SK-N-SH (cell line): ENCODE measurements at regions not wholly inside any gene's neighbourhood (a gene's known extent, or its start where the extent isn't known, plus 50 kb on each side); places are given as distances from the start of the nearest gene placed in this dataset.

Experiments used
- CTCF ChIA-PET: fragments of 300-600, 350-600 bp; formaldehyde crosslinking; extraction: SDS; loops from one replicate; lab custom pipeline; 2021; lab: Yijun Ruan, JAX
- POLR2A ChIA-PET: fragments of 350-600 bp; sonication (Branson Sonifier 250); formaldehyde crosslinking; extraction: SDS; loops from one replicate; lab custom pipeline; 2020; ENCODE audit warnings: antibody characterized with exemption, inconsistent platforms; lab: Yijun Ruan, JAX
- DNase-seq: peaks from one replicate; pipeline ENCODE4 v3.0.0; 2012
- H2AFZ ChIP-seq: fragments of 200-600 bp; sonication (generic); 2 replicates; pipeline ENCODE4 v1.8.1; 2016; ENCODE audit warnings: antibody characterized with exemption, mild to moderate bottlenecking, low read depth
- H3F3A ChIP-seq: fragments of 200-600 bp; sonication (generic); replicated peaks from 2 replicates; pipeline ENCODE3; 2016; ENCODE audit warnings: antibody characterized with exemption, mild to moderate bottlenecking; ENCODE audit not compliant: insufficient read depth
- H3K27ac ChIP-seq, 2 experiments: fragments of 200-500 bp in 1 of 2; fragments of 200-600 bp in 1 of 2; sonication (Bioruptor generic) in 1 of 2; sonication (generic), shearing (Covaris generic) in 1 of 2; 2 replicates each; pipeline versions ENCODE4 v1.5.1 to v1.6.1; 2014 to 2016; ENCODE audit warnings: low read depth in 2 of 2, inconsistent platforms in 1 of 2, low read length in 1 of 2, mild to moderate bottlenecking in 1 of 2, mixed read lengths in 1 of 2
- H3K27me3 ChIP-seq: fragments of 200-600 bp; sonication (generic), shearing (Covaris generic); 2 replicates; pipeline ENCODE4 v1.6.1; 2016; ENCODE audit warnings: mixed run types; ENCODE audit not compliant: insufficient read depth
- H3K36me3 ChIP-seq, 2 experiments: fragments of 200-500 bp in 1 of 2; fragments of 200-600 bp in 1 of 2; sonication (Bioruptor generic) in 1 of 2; sonication (generic) in 1 of 2; replicated peaks in 1 of 2; 2 replicates each; pipeline versions ENCODE3 to v1.5.1; 2014 to 2016; ENCODE audit warnings: low read length in 1 of 2, mild to moderate bottlenecking in 1 of 2; ENCODE audit not compliant: insufficient read depth in 2 of 2, control insufficient read depth in 1 of 2
- H3K4me1 ChIP-seq, 2 experiments: fragments of 200-500 bp in 1 of 2; fragments of 200-600 bp in 1 of 2; sonication (Bioruptor generic) in 1 of 2; sonication (generic), shearing (Covaris generic) in 1 of 2; 2 replicates each; pipeline versions ENCODE4 v1.5.1 to v1.6.1; 2014 to 2016; ENCODE audit warnings: low read depth in 1 of 2, low read length in 1 of 2, mixed run types in 1 of 2; ENCODE audit not compliant: insufficient read depth in 2 of 2, control insufficient read depth in 1 of 2
- H3K4me2 ChIP-seq: fragments of 200-600 bp; sonication (generic), shearing (Covaris generic); 2 replicates; pipeline ENCODE4 v1.6.1; 2017; ENCODE audit warnings: mixed run types
- H3K4me3 ChIP-seq, 2 experiments: fragments of 200-500 bp in 1 of 2; fragments of 200-600 bp in 1 of 2; sonication (Bioruptor generic) in 1 of 2; sonication (generic), shearing (Covaris generic) in 1 of 2; 2 replicates each; pipeline versions ENCODE4 v1.5.1 to v1.8.1; 2014 to 2016; ENCODE audit warnings: low read depth in 2 of 2, inconsistent platforms in 1 of 2, low read length in 1 of 2, mild to moderate bottlenecking in 1 of 2, mixed read lengths in 1 of 2, moderate library complexity in 1 of 2
- H3K79me2 ChIP-seq: fragments of 200-600 bp; sonication (generic); 2 replicates; pipeline ENCODE4 v1.8.1; 2017; ENCODE audit warnings: mild to moderate bottlenecking; ENCODE audit not compliant: insufficient read depth
- H3K9ac ChIP-seq: fragments of 200-600 bp; sonication (generic); 2 replicates; pipeline ENCODE4 v1.6.1; 2017; ENCODE audit warnings: mixed run types
- H3K9me2 ChIP-seq: fragments of 200-600 bp; sonication (generic); 2 replicates; pipeline ENCODE4 v1.6.1; 2017; ENCODE audit warnings: mixed run types
- H3K9me3 ChIP-seq: fragments of 200-600 bp; sonication (generic); 2 replicates; pipeline ENCODE4 v1.6.1; 2017; ENCODE audit warnings: mixed run types, mild to moderate bottlenecking, moderate library complexity
- H4K20me1 ChIP-seq: fragments of 200-600 bp; sonication (generic); 2 replicates; pipeline ENCODE4 v1.6.1; 2017; ENCODE audit warnings: mild to moderate bottlenecking, mixed run types; ENCODE audit not compliant: insufficient read depth
- ELF1 ChIP-seq: IDR thresholded peaks from 2 replicates; pipeline ENCODE4 v1.4.0; 2012
- EP300 ChIP-seq, 2 experiments: IDR thresholded peaks; 2 replicates each; pipeline versions ENCODE4 v1.4.0 to v1.6.1; 2012; ENCODE audit warnings: borderline replicate concordance in 1 of 2, low read depth in 1 of 2, low read length in 1 of 2
- EZH2phosphoT487 ChIP-seq: fragments of 200-600 bp; sonication (generic); IDR thresholded peaks from 2 replicates; pipeline ENCODE4 v1.6.1; 2017; ENCODE audit warnings: low read depth, mixed run types, mild to moderate bottlenecking, antibody characterized with exemption, moderate library complexity, borderline replicate concordance
- FOSL2 ChIP-seq: IDR thresholded peaks from 2 replicates; pipeline ENCODE4 v1.4.0; 2012; ENCODE audit warnings: low read depth, mild to moderate bottlenecking, moderate library complexity, borderline replicate concordance
- FOXJ3 ChIP-seq: sonication (generic); formaldehyde crosslinking; IDR thresholded peaks from 2 replicates; pipeline ENCODE4 v1.5.1; 2020; ENCODE audit warnings: mild to moderate bottlenecking, missing genetic modification reagents
- FOXM1 ChIP-seq: IDR thresholded peaks from 2 replicates; pipeline ENCODE4 v1.4.0; 2012; ENCODE audit warnings: low read depth, mild to moderate bottlenecking
- GABPA ChIP-seq: IDR thresholded peaks from 2 replicates; pipeline ENCODE4 v1.4.0; 2012; ENCODE audit warnings: low read depth, mild to moderate bottlenecking
- JUND ChIP-seq: IDR thresholded peaks from 2 replicates; pipeline ENCODE4 v1.4.0; 2012
- MEF2A ChIP-seq: IDR thresholded peaks from 2 replicates; pipeline ENCODE4 v1.4.0; 2012; ENCODE audit warnings: low read depth, borderline replicate concordance
- MXI1 ChIP-seq: IDR thresholded peaks from 2 replicates; pipeline ENCODE4 v1.6.1; 2012; ENCODE audit warnings: mild to moderate bottlenecking, low read depth, low read length, improper control_type of control experiment
- NFIC ChIP-seq: IDR thresholded peaks from 2 replicates; pipeline ENCODE4 v1.4.0; 2012; ENCODE audit warnings: borderline replicate concordance
- NRF1 ChIP-seq: IDR thresholded peaks from 2 replicates; pipeline ENCODE4 v1.6.1; 2012; ENCODE audit warnings: low read depth, mild to moderate bottlenecking, low read length
- POLR2AphosphoS5 ChIP-seq: IDR thresholded peaks from 2 replicates; pipeline ENCODE4 v1.6.1; 2012; ENCODE audit warnings: low read depth, low read length
- RAD21 ChIP-seq: IDR thresholded peaks from 2 replicates; pipeline ENCODE4 v1.6.1; 2012; ENCODE audit warnings: mild to moderate bottlenecking, low read length
- RCOR1 ChIP-seq: fragments of 150-350 bp; IDR thresholded peaks from 2 replicates; pipeline ENCODE4 v1.6.1; 2017; ENCODE audit warnings: antibody characterized with exemption, low read length
- RFX5 ChIP-seq: IDR thresholded peaks from 2 replicates; pipeline ENCODE4 v1.6.1; 2012; ENCODE audit warnings: mild to moderate bottlenecking, improper control_type of control experiment, low read length
- RXRA ChIP-seq: IDR thresholded peaks from 2 replicates; pipeline ENCODE4 v1.4.0; 2012; ENCODE audit warnings: low read depth, mild to moderate bottlenecking, borderline replicate concordance
- SIN3A ChIP-seq: IDR thresholded peaks from 2 replicates; pipeline ENCODE4 v1.6.1; 2012; ENCODE audit warnings: low read depth, mild to moderate bottlenecking, low read length, moderate library complexity, borderline replicate concordance
- SMC3 ChIP-seq: IDR thresholded peaks from 2 replicates; pipeline ENCODE4 v1.6.1; 2012; ENCODE audit warnings: low read depth, low read length, improper control_type of control experiment
- TAF1 ChIP-seq: IDR thresholded peaks from 2 replicates; pipeline ENCODE4 v1.6.1; 2012; ENCODE audit warnings: low read depth, mild to moderate bottlenecking, low read length, moderate library complexity, borderline replicate concordance
- TCF12 ChIP-seq: IDR thresholded peaks from 2 replicates; pipeline ENCODE4 v1.4.0; 2012
- YY1 ChIP-seq: IDR thresholded peaks from 2 replicates; pipeline ENCODE4 v1.4.0; 2012; ENCODE audit warnings: low read depth, mild to moderate bottlenecking
- WGBS: methylation state at CpG from one replicate; pipeline ENCODE4 v1.1.6; 2017; ENCODE audit warnings: low lambda C conversion rate; 5-methylcytosine and 5-hydroxymethylcytosine counted together
- TF ChIP-seq, protein P1 (sequence below): fragments of 150-350 bp; IDR thresholded peaks from 2 replicates; pipeline ENCODE4 v1.6.1; 2016; ENCODE audit warnings: mild to moderate bottlenecking, low read depth, low read length
- TF ChIP-seq, protein P2 (sequence below): IDR thresholded peaks from 2 replicates; pipeline ENCODE4 v1.6.1; 2012; ENCODE audit warnings: mild to moderate bottlenecking, low read depth, low read length, moderate library complexity
- TF ChIP-seq, protein P3 (sequence below): IDR thresholded peaks from 2 replicates; pipeline ENCODE4; 2012
- TF ChIP-seq, protein P4 (sequence below): IDR thresholded peaks from 2 replicates; pipeline ENCODE4 v1.4.0; 2012; ENCODE audit warnings: low read depth
- TF ChIP-seq, protein P5 (sequence below): fragments of 200-600 bp; sonication (generic); IDR thresholded peaks from 2 replicates; pipeline ENCODE4 v1.6.1; 2017; ENCODE audit warnings: antibody characterized with exemption, mild to moderate bottlenecking, moderate library complexity

DNA sequence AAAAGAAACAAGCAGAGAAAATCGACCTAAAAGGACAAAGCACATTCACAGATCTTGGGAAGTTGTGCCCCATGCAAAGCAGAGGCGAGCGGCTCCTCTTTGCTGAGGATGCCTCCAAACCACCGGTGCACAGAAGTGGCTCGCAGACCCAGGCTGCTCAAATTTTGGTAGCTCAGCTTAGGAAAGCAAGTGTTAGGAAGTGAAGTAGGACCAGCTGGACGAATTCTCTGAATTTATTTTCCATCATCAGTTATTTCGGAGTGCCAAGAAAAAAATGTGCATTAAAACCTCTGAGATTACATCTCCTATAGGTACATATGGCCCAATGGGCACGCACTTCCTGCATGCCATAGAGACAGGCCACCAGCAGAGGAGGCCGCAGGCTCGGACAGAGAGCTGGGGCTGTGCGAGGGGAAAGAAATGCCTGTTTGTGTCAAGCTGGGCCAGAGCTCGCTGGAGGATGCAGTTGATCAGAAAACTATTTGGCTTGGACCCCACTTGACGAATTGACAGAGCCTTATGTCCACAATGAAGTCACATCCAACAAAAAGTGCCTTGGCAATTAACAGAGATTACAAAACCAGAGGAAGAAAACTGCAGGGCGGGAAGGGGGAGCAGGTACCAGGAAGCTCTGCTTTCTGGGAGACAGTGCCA lies 122.3 kb upstream of the LYZL2 start:
- H3K4me2 ChIP-seq: no peak overlapping the region
- H3F3A ChIP-seq: no peaks in the 10 kb centered on the region
- WGBS: 54% methylated on average over 14 of the region's 14 CpGs
- H3K9me2 ChIP-seq: no peaks in the 10 kb centered on the region
- peak overlapping the region in 1 of 2 experiments; percentile 64; a peak in 2 of 4 replicates for H3K27ac ChIP-seq
- POLR2A ChIA-PET: no interaction called here
- H3K9me3 ChIP-seq: no peaks in the 10 kb centered on the region
- H3K9ac ChIP-seq: no peak overlapping the region
- CTCF ChIA-PET: interaction anchor here (0.6 to 2.6 kb wide), 28 partner anchors 9 to 1110 kb away, joined by 3 to 14 read pairs (median 4); partner anchors contain the start of genes ZEB1 and ZNF438
- no peaks in the 10 kb centered on the region for H3K79me2 ChIP-seq
- peak; percentile 67 for DNase-seq
- no peaks in the 10 kb centered on the region for H3K27me3 ChIP-seq
- H3K4me3 ChIP-seq: no peak overlapping the region; a peak in 1 of 4 replicates
- peaks cover 0 to 30% of the 10 kb centered on the region in 2 experiments; a peak in 1 of 4 replicates for H3K4me1 ChIP-seq
- no peaks in the 10 kb centered on the region for H4K20me1 ChIP-seq
- no peaks in the 10 kb centered on the region for H3K36me3 ChIP-seq
- H2AFZ ChIP-seq: no peak overlapping the region; the same call in 1 of the 2 replicates
- TF ChIP-seq, protein P1, sequence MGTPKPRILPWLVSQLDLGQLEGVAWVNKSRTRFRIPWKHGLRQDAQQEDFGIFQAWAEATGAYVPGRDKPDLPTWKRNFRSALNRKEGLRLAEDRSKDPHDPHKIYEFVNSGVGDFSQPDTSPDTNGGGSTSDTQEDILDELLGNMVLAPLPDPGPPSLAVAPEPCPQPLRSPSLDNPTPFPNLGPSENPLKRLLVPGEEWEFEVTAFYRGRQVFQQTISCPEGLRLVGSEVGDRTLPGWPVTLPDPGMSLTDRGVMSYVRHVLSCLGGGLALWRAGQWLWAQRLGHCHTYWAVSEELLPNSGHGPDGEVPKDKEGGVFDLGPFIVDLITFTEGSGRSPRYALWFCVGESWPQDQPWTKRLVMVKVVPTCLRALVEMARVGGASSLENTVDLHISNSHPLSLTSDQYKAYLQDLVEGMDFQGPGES: no peak
- TF ChIP-seq RCOR1 (no peak), JUND (no peak), FOXJ3 (CRISPR knock-in tag) (no peak), RFX5 (no peak), GABPA (no peak), RXRA (no peak), NRF1 (no peak), FOSL2 (no peak), EZH2phosphoT487 (no peak), FOXM1 (no peak), MXI1 (no peak), NFIC (no peak), TCF12 (no peak), SIN3A (no peak), RAD21 (peak; percentile 86), POLR2AphosphoS5 (no peak), TAF1 (no peak), EP300 (IDR thresholded peaks at IDR 0.05; ENCODE audit: borderline replicate concordance in 1 of 2, low read depth in 1 of 2, low read length in 1 of 2) (no peak), MEF2A (no peak), ELF1 (peak; percentile 74; the same call in 1 of the 2 replicates), YY1 (no peak), SMC3 (peak; percentile 74)
- TF ChIP-seq, protein P2, sequence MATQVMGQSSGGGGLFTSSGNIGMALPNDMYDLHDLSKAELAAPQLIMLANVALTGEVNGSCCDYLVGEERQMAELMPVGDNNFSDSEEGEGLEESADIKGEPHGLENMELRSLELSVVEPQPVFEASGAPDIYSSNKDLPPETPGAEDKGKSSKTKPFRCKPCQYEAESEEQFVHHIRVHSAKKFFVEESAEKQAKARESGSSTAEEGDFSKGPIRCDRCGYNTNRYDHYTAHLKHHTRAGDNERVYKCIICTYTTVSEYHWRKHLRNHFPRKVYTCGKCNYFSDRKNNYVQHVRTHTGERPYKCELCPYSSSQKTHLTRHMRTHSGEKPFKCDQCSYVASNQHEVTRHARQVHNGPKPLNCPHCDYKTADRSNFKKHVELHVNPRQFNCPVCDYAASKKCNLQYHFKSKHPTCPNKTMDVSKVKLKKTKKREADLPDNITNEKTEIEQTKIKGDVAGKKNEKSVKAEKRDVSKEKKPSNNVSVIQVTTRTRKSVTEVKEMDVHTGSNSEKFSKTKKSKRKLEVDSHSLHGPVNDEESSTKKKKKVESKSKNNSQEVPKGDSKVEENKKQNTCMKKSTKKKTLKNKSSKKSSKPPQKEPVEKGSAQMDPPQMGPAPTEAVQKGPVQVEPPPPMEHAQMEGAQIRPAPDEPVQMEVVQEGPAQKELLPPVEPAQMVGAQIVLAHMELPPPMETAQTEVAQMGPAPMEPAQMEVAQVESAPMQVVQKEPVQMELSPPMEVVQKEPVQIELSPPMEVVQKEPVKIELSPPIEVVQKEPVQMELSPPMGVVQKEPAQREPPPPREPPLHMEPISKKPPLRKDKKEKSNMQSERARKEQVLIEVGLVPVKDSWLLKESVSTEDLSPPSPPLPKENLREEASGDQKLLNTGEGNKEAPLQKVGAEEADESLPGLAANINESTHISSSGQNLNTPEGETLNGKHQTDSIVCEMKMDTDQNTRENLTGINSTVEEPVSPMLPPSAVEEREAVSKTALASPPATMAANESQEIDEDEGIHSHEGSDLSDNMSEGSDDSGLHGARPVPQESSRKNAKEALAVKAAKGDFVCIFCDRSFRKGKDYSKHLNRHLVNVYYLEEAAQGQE: no peak
- TF ChIP-seq, protein P3, sequence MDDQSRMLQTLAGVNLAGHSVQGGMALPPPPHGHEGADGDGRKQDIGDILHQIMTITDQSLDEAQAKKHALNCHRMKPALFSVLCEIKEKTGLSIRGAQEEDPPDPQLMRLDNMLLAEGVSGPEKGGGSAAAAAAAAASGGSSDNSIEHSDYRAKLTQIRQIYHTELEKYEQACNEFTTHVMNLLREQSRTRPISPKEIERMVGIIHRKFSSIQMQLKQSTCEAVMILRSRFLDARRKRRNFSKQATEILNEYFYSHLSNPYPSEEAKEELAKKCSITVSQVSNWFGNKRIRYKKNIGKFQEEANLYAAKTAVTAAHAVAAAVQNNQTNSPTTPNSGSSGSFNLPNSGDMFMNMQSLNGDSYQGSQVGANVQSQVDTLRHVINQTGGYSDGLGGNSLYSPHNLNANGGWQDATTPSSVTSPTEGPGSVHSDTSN: no peak
- TF ChIP-seq, protein P4, sequence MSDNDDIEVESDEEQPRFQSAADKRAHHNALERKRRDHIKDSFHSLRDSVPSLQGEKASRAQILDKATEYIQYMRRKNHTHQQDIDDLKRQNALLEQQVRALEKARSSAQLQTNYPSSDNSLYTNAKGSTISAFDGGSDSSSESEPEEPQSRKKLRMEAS: no peak
- TF ChIP-seq, protein P5, sequence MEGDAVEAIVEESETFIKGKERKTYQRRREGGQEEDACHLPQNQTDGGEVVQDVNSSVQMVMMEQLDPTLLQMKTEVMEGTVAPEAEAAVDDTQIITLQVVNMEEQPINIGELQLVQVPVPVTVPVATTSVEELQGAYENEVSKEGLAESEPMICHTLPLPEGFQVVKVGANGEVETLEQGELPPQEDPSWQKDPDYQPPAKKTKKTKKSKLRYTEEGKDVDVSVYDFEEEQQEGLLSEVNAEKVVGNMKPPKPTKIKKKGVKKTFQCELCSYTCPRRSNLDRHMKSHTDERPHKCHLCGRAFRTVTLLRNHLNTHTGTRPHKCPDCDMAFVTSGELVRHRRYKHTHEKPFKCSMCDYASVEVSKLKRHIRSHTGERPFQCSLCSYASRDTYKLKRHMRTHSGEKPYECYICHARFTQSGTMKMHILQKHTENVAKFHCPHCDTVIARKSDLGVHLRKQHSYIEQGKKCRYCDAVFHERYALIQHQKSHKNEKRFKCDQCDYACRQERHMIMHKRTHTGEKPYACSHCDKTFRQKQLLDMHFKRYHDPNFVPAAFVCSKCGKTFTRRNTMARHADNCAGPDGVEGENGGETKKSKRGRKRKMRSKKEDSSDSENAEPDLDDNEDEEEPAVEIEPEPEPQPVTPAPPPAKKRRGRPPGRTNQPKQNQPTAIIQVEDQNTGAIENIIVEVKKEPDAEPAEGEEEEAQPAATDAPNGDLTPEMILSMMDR: peak; percentile 79
